Activated CD4-positive, alpha-beta T cell treated with anti-CD3 and anti-CD28 coated beads, Interleukin-2, amount 10 ng/mL, durations not matched to agents 7 days and 5 days (primary cell): ENCODE measurements at regions not wholly inside any gene's neighbourhood (a gene's known extent, or its start where the extent isn't known, plus 50 kb on each side); places are given as distances from the start of the nearest gene placed in this dataset.

Experiments
- CTCF ChIA-PET: fragments of 350-600 bp; sonication (Branson Sonifier 250); formaldehyde crosslinking; loops from one replicate; lab custom pipeline; 2021; ENCODE audit warnings: antibody characterized with exemption; lab: Charles Lee
- POLR2A ChIA-PET: fragments of 350-600 bp; sonication (Branson Sonifier 250); formaldehyde crosslinking; loops from one replicate; lab custom pipeline; 2021; ENCODE audit warnings: antibody characterized with exemption; lab: Charles Lee
- DNase-seq: peaks from one replicate; pipeline ENCODE4 v3.0.0-alpha.2; 2020
- H3K27ac Mint-ChIP-seq: one replicate; pipeline ENCODE4 v1.8.0; 2021; ENCODE audit warnings: mild to moderate bottlenecking, moderate library complexity, mixed read lengths
- H3K27me3 Mint-ChIP-seq: one replicate; pipeline ENCODE4 v1.8.0; 2021; ENCODE audit warnings: mixed read lengths
- H3K36me3 Mint-ChIP-seq: one replicate; pipeline ENCODE4 v1.8.0; 2021; ENCODE audit warnings: low read depth, mixed read lengths
- H3K4me1 Mint-ChIP-seq: one replicate; pipeline ENCODE4 v1.8.0; 2021; ENCODE audit warnings: mixed read lengths
- H3K4me3 Mint-ChIP-seq: one replicate; pipeline ENCODE4 v1.8.0; 2021; ENCODE audit warnings: mild to moderate bottlenecking, moderate library complexity, mixed read lengths
- H3K9me3 Mint-ChIP-seq: one replicate; pipeline ENCODE4 v1.8.0; 2021; ENCODE audit warnings: mixed read lengths

GRCh38 chr1:14184454-14184853 lies 414.0 kb upstream of the KAZN start:
- no peak for DNase-seq
- POLR2A ChIA-PET = no interaction called here
- H3K27ac Mint-ChIP-seq = no peak overlapping the region
- H3K9me3 Mint-ChIP-seq = no peaks in the 10 kb centered on the region
- peaks cover 4% of the 10 kb centered on the region for H3K4me1 Mint-ChIP-seq
- no peaks in the 10 kb centered on the region for H3K36me3 Mint-ChIP-seq
- CTCF ChIA-PET = no interaction called here
- peaks cover 7% of the 10 kb centered on the region for H3K27me3 Mint-ChIP-seq
- no peak overlapping the region for H3K4me3 Mint-ChIP-seq

- Mint-ChIP-seq H3K4me1 (no peaks in the 10 kb centered on the region), H3K36me3 (no peaks in the 10 kb centered on the region), H3K27me3 (no peaks in the 10 kb centered on the region), H3K27ac (no peak overlapping the region), H3K9me3 (no peaks in the 10 kb centered on the region), H3K4me3 (no peak overlapping the region)
- no peak for DNase-seq
- ChIA-PET CTCF (no interaction called here), POLR2A (no interaction called here)
Measured at GRCh38 chr1:14189381-14189780, 409.1 kb upstream of the KAZN start.

- Mint-ChIP-seq H3K36me3 (no peaks in the 10 kb centered on the region), H3K4me1 (no peaks in the 10 kb centered on the region), H3K27ac (no peak overlapping the region), H3K27me3 (no peaks in the 10 kb centered on the region), H3K4me3 (no peak overlapping the region), H3K9me3 (no peaks in the 10 kb centered on the region)
- ChIA-PET POLR2A (no interaction called here), CTCF (no interaction called here)
- DNase-seq = no peak
Measured at GRCh38 chr1:14190508-14190907, 408.0 kb upstream of the KAZN start.

GRCh38 chr1:14194511-14194910 lies 404.0 kb upstream of the KAZN start:
- no peak for DNase-seq
- no peaks in the 10 kb centered on the region for H3K9me3 Mint-ChIP-seq
- no peaks in the 10 kb centered on the region for H3K27me3 Mint-ChIP-seq
- no peaks in the 10 kb centered on the region for H3K36me3 Mint-ChIP-seq
- CTCF ChIA-PET = interaction anchor here (0.6 kb wide), 1 partner anchor 18 kb away, joined by 5 read pairs; no protein-coding TSS in a partner anchor
- H3K27ac Mint-ChIP-seq = no peak overlapping the region
- H3K4me3 Mint-ChIP-seq = no peak overlapping the region
- no peaks in the 10 kb centered on the region for H3K4me1 Mint-ChIP-seq
- POLR2A ChIA-PET = no interaction called here

GRCh38 chr1:14205066-14205465 lies 393.4 kb upstream of the KAZN start:
- H3K27ac Mint-ChIP-seq = no peak overlapping the region
- no peaks in the 10 kb centered on the region for H3K4me1 Mint-ChIP-seq
- ChIA-PET POLR2A (no interaction called here), CTCF (no interaction called here)
- no peaks in the 10 kb centered on the region for H3K27me3 Mint-ChIP-seq
- H3K9me3 Mint-ChIP-seq = no peaks in the 10 kb centered on the region
- H3K4me3 Mint-ChIP-seq = no peak overlapping the region
- no peaks in the 10 kb centered on the region for H3K36me3 Mint-ChIP-seq
- DNase-seq = no peak

- Mint-ChIP-seq H3K4me1 (no peaks in the 10 kb centered on the region), H3K27ac (no peak overlapping the region), H3K9me3 (peaks cover 11% of the 10 kb centered on the region), H3K36me3 (no peaks in the 10 kb centered on the region), H3K4me3 (no peak overlapping the region), H3K27me3 (no peaks in the 10 kb centered on the region)
- ChIA-PET POLR2A (no interaction called here), CTCF (no interaction called here)
- no peak for DNase-seq
Measured at GRCh38 chr1:14215151-14215550, 383.3 kb upstream of the KAZN start.

GRCh38 chr1:14217384-14217783 lies 381.1 kb upstream of the KAZN start:
- POLR2A ChIA-PET = no interaction called here
- H3K27ac Mint-ChIP-seq = no peak overlapping the region

GRCh38 chr1:14220324-14220723 lies 378.2 kb upstream of the KAZN start:
- Mint-ChIP-seq H3K36me3 (no peaks in the 10 kb centered on the region), H3K9me3 (peaks cover 9% of the 10 kb centered on the region), H3K4me3 (no peak overlapping the region), H3K4me1 (no peaks in the 10 kb centered on the region), H3K27ac (no peak overlapping the region), H3K27me3 (peaks cover 2% of the 10 kb centered on the region)
- POLR2A ChIA-PET = no interaction called here
- no peak for DNase-seq
- CTCF ChIA-PET = no interaction called here

More at GRCh38 chr1:14217384-14217783, 381.1 kb upstream of the KAZN start:
- H3K36me3 Mint-ChIP-seq = no peaks in the 10 kb centered on the region
- no peaks in the 10 kb centered on the region for H3K27me3 Mint-ChIP-seq
- DNase-seq = no peak
- H3K4me3 Mint-ChIP-seq = no peak overlapping the region
- no peaks in the 10 kb centered on the region for H3K4me1 Mint-ChIP-seq
- peaks cover 11% of the 10 kb centered on the region for H3K9me3 Mint-ChIP-seq
- CTCF ChIA-PET = no interaction called here

GRCh38 chr1:14220811-14221210 lies 377.7 kb upstream of the KAZN start:
- H3K27me3 Mint-ChIP-seq = peaks cover 2% of the 10 kb centered on the region
- DNase-seq = no peak
- peaks cover 9% of the 10 kb centered on the region for H3K9me3 Mint-ChIP-seq
- CTCF ChIA-PET = no interaction called here
- no peak overlapping the region for H3K27ac Mint-ChIP-seq
- POLR2A ChIA-PET = no interaction called here
- no peaks in the 10 kb centered on the region for H3K36me3 Mint-ChIP-seq
- H3K4me3 Mint-ChIP-seq = no peak overlapping the region
- no peaks in the 10 kb centered on the region for H3K4me1 Mint-ChIP-seq

- CTCF ChIA-PET = no interaction called here
- H3K4me3 Mint-ChIP-seq = no peak overlapping the region
- H3K4me1 Mint-ChIP-seq = no peaks in the 10 kb centered on the region
- no peak for DNase-seq
- H3K36me3 Mint-ChIP-seq = no peaks in the 10 kb centered on the region
- peaks cover 3% of the 10 kb centered on the region for H3K9me3 Mint-ChIP-seq
- peaks cover 2% of the 10 kb centered on the region for H3K27me3 Mint-ChIP-seq
- no peak overlapping the region for H3K27ac Mint-ChIP-seq
- POLR2A ChIA-PET = no interaction called here
Measured at GRCh38 chr1:14222086-14222485, 376.4 kb upstream of the KAZN start.

GRCh38 chr1:14228677-14229076 lies 369.8 kb upstream of the KAZN start:
- CTCF ChIA-PET = no interaction called here
- H3K4me1 Mint-ChIP-seq = no peaks in the 10 kb centered on the region
- H3K27me3 Mint-ChIP-seq = peaks cover 2% of the 10 kb centered on the region
- POLR2A ChIA-PET = no interaction called here
- H3K4me3 Mint-ChIP-seq = no peak overlapping the region
- no peaks in the 10 kb centered on the region for H3K9me3 Mint-ChIP-seq
- no peak overlapping the region for H3K27ac Mint-ChIP-seq
- no peak for DNase-seq
- H3K36me3 Mint-ChIP-seq = no peaks in the 10 kb centered on the region

GRCh38 chr1:14233510-14233909 lies 365.0 kb upstream of the KAZN start:
- Mint-ChIP-seq H3K27ac (no peak overlapping the region), H3K36me3 (no peaks in the 10 kb centered on the region), H3K27me3 (peaks cover 2% of the 10 kb centered on the region), H3K4me1 (no peaks in the 10 kb centered on the region), H3K9me3 (no peaks in the 10 kb centered on the region), H3K4me3 (no peak overlapping the region)
- no peak for DNase-seq
- POLR2A ChIA-PET = no interaction called here
- CTCF ChIA-PET = no interaction called here

GRCh38 chr1:14236097-14236496 lies 362.4 kb upstream of the KAZN start:
- H3K9me3 Mint-ChIP-seq = no peaks in the 10 kb centered on the region
- H3K4me3 Mint-ChIP-seq = no peak overlapping the region
- DNase-seq = no peak
- H3K27ac Mint-ChIP-seq = no peak overlapping the region
- no peaks in the 10 kb centered on the region for H3K4me1 Mint-ChIP-seq
- H3K27me3 Mint-ChIP-seq = peaks cover 2% of the 10 kb centered on the region
- ChIA-PET CTCF (no interaction called here), POLR2A (no interaction called here)
- no peaks in the 10 kb centered on the region for H3K36me3 Mint-ChIP-seq

GRCh38 chr1:14238472-14239307 lies 359.8 kb upstream of the KAZN start:
- ChIA-PET CTCF (no interaction called here), POLR2A (no interaction called here)
- Mint-ChIP-seq H3K27me3 (peaks cover 2% of the 10 kb centered on the region), H3K4me3 (no peak overlapping the region), H3K27ac (no peak overlapping the region), H3K9me3 (no peaks in the 10 kb centered on the region), H3K4me1 (no peaks in the 10 kb centered on the region), H3K36me3 (no peaks in the 10 kb centered on the region)
- DNase-seq = no peak
